OCI-LY7 (cell line): ENCODE measurements at regions not wholly inside any gene's neighbourhood (a gene's known extent, or its start where the extent isn't known, plus 50 kb on each side); places are given as distances from the start of the nearest gene placed in this dataset.

ENCODE experiments used
- EZH2phosphoT487 ChIP-seq: fragments of 200-600 bp; sonication (generic); IDR thresholded peaks from 2 replicates; pipeline ENCODE4 v1.6.1; 2018; ENCODE audit warnings: low read depth, borderline replicate concordance, mild to moderate bottlenecking, mixed run types, antibody characterized with exemption, low read length, moderate library complexity, mixed read lengths
- TF ChIP-seq, protein P1 (sequence below): fragments of 200-600 bp; sonication (generic); conservative IDR thresholded peaks from 2 replicates; pipeline ENCODE4 v1.5.1; 2014; ENCODE audit warnings: mild to moderate bottlenecking, antibody characterized with exemption, low read length, moderate library complexity, mixed read lengths

DNA sequence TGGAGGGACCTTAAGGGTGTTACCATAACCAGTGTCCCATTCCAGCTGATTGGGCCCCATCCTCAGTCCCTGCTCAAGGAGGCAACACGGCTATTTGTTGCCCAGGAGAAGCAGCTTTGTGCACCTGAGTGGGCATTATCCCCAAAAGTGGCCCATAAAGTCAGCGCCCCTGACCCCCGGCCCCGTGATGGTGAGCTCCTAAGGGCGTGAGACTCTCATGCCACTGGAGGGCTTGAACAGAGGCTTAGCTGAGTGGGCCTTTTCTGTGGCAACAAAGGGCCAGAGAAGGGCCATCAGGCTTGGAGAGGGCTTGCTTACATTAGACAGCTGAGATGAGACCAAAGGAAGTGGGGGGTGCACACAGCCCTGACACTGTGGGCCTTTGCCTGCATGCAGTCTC, 99.2 kb upstream of the RAB6C start:
- TF ChIP-seq, protein P1, sequence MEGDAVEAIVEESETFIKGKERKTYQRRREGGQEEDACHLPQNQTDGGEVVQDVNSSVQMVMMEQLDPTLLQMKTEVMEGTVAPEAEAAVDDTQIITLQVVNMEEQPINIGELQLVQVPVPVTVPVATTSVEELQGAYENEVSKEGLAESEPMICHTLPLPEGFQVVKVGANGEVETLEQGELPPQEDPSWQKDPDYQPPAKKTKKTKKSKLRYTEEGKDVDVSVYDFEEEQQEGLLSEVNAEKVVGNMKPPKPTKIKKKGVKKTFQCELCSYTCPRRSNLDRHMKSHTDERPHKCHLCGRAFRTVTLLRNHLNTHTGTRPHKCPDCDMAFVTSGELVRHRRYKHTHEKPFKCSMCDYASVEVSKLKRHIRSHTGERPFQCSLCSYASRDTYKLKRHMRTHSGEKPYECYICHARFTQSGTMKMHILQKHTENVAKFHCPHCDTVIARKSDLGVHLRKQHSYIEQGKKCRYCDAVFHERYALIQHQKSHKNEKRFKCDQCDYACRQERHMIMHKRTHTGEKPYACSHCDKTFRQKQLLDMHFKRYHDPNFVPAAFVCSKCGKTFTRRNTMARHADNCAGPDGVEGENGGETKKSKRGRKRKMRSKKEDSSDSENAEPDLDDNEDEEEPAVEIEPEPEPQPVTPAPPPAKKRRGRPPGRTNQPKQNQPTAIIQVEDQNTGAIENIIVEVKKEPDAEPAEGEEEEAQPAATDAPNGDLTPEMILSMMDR: no peak
- no peak for TF ChIP-seq EZH2phosphoT487
